Neural progenitor cell (in vitro differentiated cells): ENCODE measurements at regions not wholly inside any gene's neighbourhood (a gene's known extent, or its start where the extent isn't known, plus 50 kb on each side); places are given as distances from the start of the nearest gene placed in this dataset.

ENCODE experiments used
- EZH2 ChIP-seq: fragments of 200-600 bp; sonication (generic); IDR thresholded peaks from 2 replicates; pipeline ENCODE4 v1.6.1; 2017; ENCODE audit warnings: antibody characterized with exemption, mild to moderate bottlenecking, moderate library complexity
- TF ChIP-seq, protein P1 (sequence below): fragments of 200-600 bp; sonication (generic); IDR thresholded peaks from 2 replicates; pipeline ENCODE4 v1.5.1; 2017; ENCODE audit warnings: antibody characterized with exemption, mild to moderate bottlenecking

GRCh38 chr3:35519936-35520335 lies 119.4 kb upstream of the ARPP21 start:
- no peak for TF ChIP-seq EZH2
- TF ChIP-seq, protein P1, sequence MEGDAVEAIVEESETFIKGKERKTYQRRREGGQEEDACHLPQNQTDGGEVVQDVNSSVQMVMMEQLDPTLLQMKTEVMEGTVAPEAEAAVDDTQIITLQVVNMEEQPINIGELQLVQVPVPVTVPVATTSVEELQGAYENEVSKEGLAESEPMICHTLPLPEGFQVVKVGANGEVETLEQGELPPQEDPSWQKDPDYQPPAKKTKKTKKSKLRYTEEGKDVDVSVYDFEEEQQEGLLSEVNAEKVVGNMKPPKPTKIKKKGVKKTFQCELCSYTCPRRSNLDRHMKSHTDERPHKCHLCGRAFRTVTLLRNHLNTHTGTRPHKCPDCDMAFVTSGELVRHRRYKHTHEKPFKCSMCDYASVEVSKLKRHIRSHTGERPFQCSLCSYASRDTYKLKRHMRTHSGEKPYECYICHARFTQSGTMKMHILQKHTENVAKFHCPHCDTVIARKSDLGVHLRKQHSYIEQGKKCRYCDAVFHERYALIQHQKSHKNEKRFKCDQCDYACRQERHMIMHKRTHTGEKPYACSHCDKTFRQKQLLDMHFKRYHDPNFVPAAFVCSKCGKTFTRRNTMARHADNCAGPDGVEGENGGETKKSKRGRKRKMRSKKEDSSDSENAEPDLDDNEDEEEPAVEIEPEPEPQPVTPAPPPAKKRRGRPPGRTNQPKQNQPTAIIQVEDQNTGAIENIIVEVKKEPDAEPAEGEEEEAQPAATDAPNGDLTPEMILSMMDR, result no peak
